ENCODE measurements at regions not wholly inside any gene's neighbourhood (a gene's known extent, or its start where the extent isn't known, plus 50 kb on each side); places are given as distances from the start of the nearest gene placed in this dataset.

DNA sequence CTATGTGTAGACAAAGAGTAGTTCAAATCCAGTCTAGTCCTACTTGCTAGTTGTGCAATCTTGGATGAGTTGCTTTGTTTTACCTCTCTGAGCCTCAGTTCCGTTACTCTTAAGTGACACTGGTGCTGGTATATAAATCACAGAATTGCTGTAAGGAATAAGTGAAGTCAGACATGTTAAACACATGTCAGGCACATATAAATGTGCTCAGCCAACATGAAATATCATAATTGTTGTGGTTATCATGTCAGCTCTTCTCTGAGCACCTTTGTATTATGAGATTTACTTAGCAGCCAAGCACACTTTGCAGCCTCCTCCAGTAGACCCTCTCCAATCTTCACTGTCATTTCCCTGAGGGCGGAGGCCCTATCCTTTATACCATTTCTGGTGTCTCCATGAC, 87.9 kb upstream of the PAK3 start:
- TF ChIP-seq, protein P1, sequence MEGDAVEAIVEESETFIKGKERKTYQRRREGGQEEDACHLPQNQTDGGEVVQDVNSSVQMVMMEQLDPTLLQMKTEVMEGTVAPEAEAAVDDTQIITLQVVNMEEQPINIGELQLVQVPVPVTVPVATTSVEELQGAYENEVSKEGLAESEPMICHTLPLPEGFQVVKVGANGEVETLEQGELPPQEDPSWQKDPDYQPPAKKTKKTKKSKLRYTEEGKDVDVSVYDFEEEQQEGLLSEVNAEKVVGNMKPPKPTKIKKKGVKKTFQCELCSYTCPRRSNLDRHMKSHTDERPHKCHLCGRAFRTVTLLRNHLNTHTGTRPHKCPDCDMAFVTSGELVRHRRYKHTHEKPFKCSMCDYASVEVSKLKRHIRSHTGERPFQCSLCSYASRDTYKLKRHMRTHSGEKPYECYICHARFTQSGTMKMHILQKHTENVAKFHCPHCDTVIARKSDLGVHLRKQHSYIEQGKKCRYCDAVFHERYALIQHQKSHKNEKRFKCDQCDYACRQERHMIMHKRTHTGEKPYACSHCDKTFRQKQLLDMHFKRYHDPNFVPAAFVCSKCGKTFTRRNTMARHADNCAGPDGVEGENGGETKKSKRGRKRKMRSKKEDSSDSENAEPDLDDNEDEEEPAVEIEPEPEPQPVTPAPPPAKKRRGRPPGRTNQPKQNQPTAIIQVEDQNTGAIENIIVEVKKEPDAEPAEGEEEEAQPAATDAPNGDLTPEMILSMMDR (IDR thresholded peaks at IDR 0.05; ENCODE audit: insufficient read depth, low read length, poor library complexity, severe bottlenecking) = no peak
- no peak for TF ChIP-seq EZH2phosphoT487 (conservative IDR thresholded peaks at IDR 0.05; ENCODE audit: low read length)

GRCh38 chrX:111007238-111007637, 88.8 kb upstream of the PAK3 start:
- Histone ChIP-seq H3K36me3 (ENCODE audit: low read length) (no peaks in the 10 kb centered on the region), H3K4me2 (ENCODE audit: low read depth, low read length, poor library complexity, severe bottlenecking) (no peak overlapping the region), H3K9me3 (ENCODE audit: insufficient read depth, low read length) (no peaks in the 10 kb centered on the region), H3K9ac (ENCODE audit: low read length) (no peak overlapping the region), H3F3A (ENCODE audit: insufficient read depth) (no peaks in the 10 kb centered on the region), H3K4me3 (ENCODE audit: insufficient read depth, low read length, poor library complexity, severe bottlenecking) (no peak overlapping the region), H2AFZ (ENCODE audit: low read depth, low read length, severe bottlenecking) (no peak overlapping the region), H4K20me1 (ENCODE audit: low read depth, low read length) (no peaks in the 10 kb centered on the region), H3K27me3 (ENCODE audit: low read length) (no peaks in the 10 kb centered on the region), H3K79me2 (ENCODE audit: insufficient read depth, low read length) (no peaks in the 10 kb centered on the region), H3K9me2 (replicated peaks; ENCODE audit: insufficient read depth, low read length) (no peaks in the 10 kb centered on the region), H3K27ac (ENCODE audit: low read depth, low read length) (no peak overlapping the region)
- TF ChIP-seq, protein P1 (IDR thresholded peaks at IDR 0.05; ENCODE audit: insufficient read depth, low read length, poor library complexity, severe bottlenecking) = no peak
- TF ChIP-seq EZH2phosphoT487 (conservative IDR thresholded peaks at IDR 0.05; ENCODE audit: low read length) = no peak

More for the DNA sequence above, 87.9 kb upstream of the PAK3 start:
- Histone ChIP-seq H4K20me1 (ENCODE audit: low read depth, low read length) (no peaks in the 10 kb centered on the region), H3K4me3 (ENCODE audit: insufficient read depth, low read length, poor library complexity, severe bottlenecking) (no peak overlapping the region), H3K9ac (ENCODE audit: low read length) (no peak overlapping the region), H3K27ac (ENCODE audit: low read depth, low read length) (no peak overlapping the region), H3K9me3 (ENCODE audit: insufficient read depth, low read length) (no peaks in the 10 kb centered on the region), H3F3A (ENCODE audit: insufficient read depth) (no peaks in the 10 kb centered on the region), H3K9me2 (replicated peaks; ENCODE audit: insufficient read depth, low read length) (no peaks in the 10 kb centered on the region), H3K4me2 (ENCODE audit: low read depth, low read length, poor library complexity, severe bottlenecking) (no peak overlapping the region), H2AFZ (ENCODE audit: low read depth, low read length, severe bottlenecking) (no peak overlapping the region), H3K79me2 (ENCODE audit: insufficient read depth, low read length) (no peaks in the 10 kb centered on the region), H3K36me3 (ENCODE audit: low read length) (no peaks in the 10 kb centered on the region), H3K27me3 (ENCODE audit: low read length) (no peaks in the 10 kb centered on the region)

- H3K9me2 ChIP-seq (replicated peaks; ENCODE audit: insufficient read depth, low read length) = no peaks in the 10 kb centered on the region
- H3K36me3 ChIP-seq (ENCODE audit: low read length) = no peaks in the 10 kb centered on the region
- no peak for TF ChIP-seq EZH2phosphoT487 (conservative IDR thresholded peaks at IDR 0.05; ENCODE audit: low read length)
- TF ChIP-seq, protein P1 (IDR thresholded peaks at IDR 0.05; ENCODE audit: insufficient read depth, low read length, poor library complexity, severe bottlenecking) = no peak
- H3F3A ChIP-seq (ENCODE audit: insufficient read depth) = no peaks in the 10 kb centered on the region
- H2AFZ ChIP-seq (ENCODE audit: low read depth, low read length, severe bottlenecking) = no peak overlapping the region
- H3K9ac ChIP-seq (ENCODE audit: low read length) = no peak overlapping the region
- H3K4me3 ChIP-seq (ENCODE audit: insufficient read depth, low read length, poor library complexity, severe bottlenecking) = no peak overlapping the region
- H4K20me1 ChIP-seq (ENCODE audit: low read depth, low read length) = no peaks in the 10 kb centered on the region
- H3K4me2 ChIP-seq (ENCODE audit: low read depth, low read length, poor library complexity, severe bottlenecking) = no peak overlapping the region
- H3K79me2 ChIP-seq (ENCODE audit: insufficient read depth, low read length) = no peaks in the 10 kb centered on the region
- no peak overlapping the region for H3K27ac ChIP-seq (ENCODE audit: low read depth, low read length)
- no peaks in the 10 kb centered on the region for H3K9me3 ChIP-seq (ENCODE audit: insufficient read depth, low read length)
- no peaks in the 10 kb centered on the region for H3K27me3 ChIP-seq (ENCODE audit: low read length)
These were observed 89.9 kb upstream of the PAK3 start for GRCh38 chrX:111006116-111006515.
